T-cell (primary cell): ENCODE measurements at regions not wholly inside any gene's neighbourhood (a gene's known extent, or its start where the extent isn't known, plus 50 kb on each side); places are given as distances from the start of the nearest gene placed in this dataset.
"Not testable (repeated sequence)": the region's sequence is repeated elsewhere in the genome, so short reads cannot be mapped to it uniquely, and the experiment has no call there.

Experiments
- ATAC-seq, 4 experiments: fragments of 200-7000 bp in 3 of 4; fragments of 150-1000 bp in 1 of 4; cut with Tn5 transposase; replicated peaks in 1 of 4; 1 replicate in 3 of 4; 2 replicates in 1 of 4; pipeline ENCODE4 v1.10.0; 2021; ENCODE audit warnings: moderate library complexity in 3 of 4, mild to moderate bottlenecking in 2 of 4, moderate number of reproducible peaks in 1 of 4
- CTCF ChIA-PET, 2 donors: fragments of 300-600 bp; sonication (Branson Sonifier 250); formaldehyde crosslinking; loops; one replicate each; lab custom pipeline; 2022; ENCODE audit warnings: antibody characterized with exemption in 2 of 2; lab: Charles Lee
- POLR2A ChIA-PET, 2 donors: fragments of 300-600 bp; sonication (Branson Sonifier 250); formaldehyde crosslinking; loops; one replicate each; lab custom pipeline; 2022; ENCODE audit warnings: antibody characterized with exemption in 2 of 2; lab: Charles Lee
- DNase-seq, 35 experiments: peaks; one replicate each; pipeline versions ENCODE4 v3.0.0 to v3.0.0-alpha.2; 2013 to 2023
- H3K27ac ChIP-seq: one replicate; pipeline ENCODE4 v1.5.1; 2013; ENCODE audit warnings: low read length
- H3K27me3 ChIP-seq, 2 experiments: replicated peaks in 1 of 2; 1 replicate in 1 of 2; 2 replicates in 1 of 2; pipeline versions ENCODE4 v1.6.1 to v1.7.0; 2013; ENCODE audit warnings: low read length in 1 of 2, mixed read lengths in 1 of 2; ENCODE audit not compliant: control insufficient read depth in 2 of 2, insufficient read depth in 2 of 2; ENCODE audit errors: extremely low read depth in 1 of 2
- H3K36me3 ChIP-seq, 2 donors: 1 replicate in 1 of 2; 2 replicates in 1 of 2; pipeline versions ENCODE4 v1.6.1 to v1.7.0; 2013; ENCODE audit warnings: low read length in 1 of 2; ENCODE audit not compliant: control insufficient read depth in 2 of 2, insufficient read depth in 1 of 2; ENCODE audit errors: extremely low read depth in 1 of 2
- H3K4me1 ChIP-seq, 2 experiments: 1 replicate in 1 of 2; 2 replicates in 1 of 2; pipeline versions ENCODE4 v1.6.1 to v1.7.0; 2013; ENCODE audit warnings: low read length in 2 of 2, mixed read lengths in 1 of 2; ENCODE audit not compliant: insufficient read depth in 2 of 2, control insufficient read depth in 1 of 2; ENCODE audit errors: extremely low read depth in 1 of 2
- H3K4me3 ChIP-seq, 2 donors: 1 replicate in 1 of 2; 2 replicates in 1 of 2; pipeline versions ENCODE4 v1.5.1 to v1.7.0; 2013; ENCODE audit warnings: mild to moderate bottlenecking in 2 of 2, low read length in 1 of 2, moderate library complexity in 1 of 2; ENCODE audit not compliant: control insufficient read depth in 1 of 2; ENCODE audit errors: extremely low read depth in 1 of 2
- H3K9me3 ChIP-seq: 2 replicates; pipeline ENCODE4 v1.7.0; 2013
- H3K27ac Mint-ChIP-seq, 2 donors: one replicate each; pipeline ENCODE4 v1.8.0; 2020 to 2021; ENCODE audit warnings: mild to moderate bottlenecking in 2 of 2, mixed read lengths in 2 of 2
- H3K27me3 Mint-ChIP-seq, 2 donors: one replicate each; pipeline ENCODE4 v1.8.0; 2021 to 2022; ENCODE audit warnings: mixed read lengths in 2 of 2
- H3K36me3 Mint-ChIP-seq: one replicate; pipeline ENCODE4 v1.8.0; 2021; ENCODE audit warnings: mixed read lengths
- H3K4me1 Mint-ChIP-seq, 3 donors: one replicate each; pipeline ENCODE4 v1.8.0; 2020 to 2022; ENCODE audit warnings: mixed read lengths in 3 of 3, mild to moderate bottlenecking in 1 of 3
- H3K4me3 Mint-ChIP-seq, 3 donors: one replicate each; pipeline ENCODE4 v1.8.0; 2020 to 2022; ENCODE audit warnings: mild to moderate bottlenecking in 3 of 3, mixed read lengths in 3 of 3, moderate library complexity in 3 of 3
- H3K9me3 Mint-ChIP-seq, 3 donors: one replicate each; pipeline ENCODE4 v1.8.0; 2020 to 2022; ENCODE audit warnings: mixed read lengths in 3 of 3
- WGBS: methylation state at CpG from one replicate; pipeline ENCODE4 v1.1.5; 2013; ENCODE audit warnings: missing lambda C conversion rate; ENCODE audit not compliant: insufficient coverage; 5-methylcytosine and 5-hydroxymethylcytosine counted together

DNA sequence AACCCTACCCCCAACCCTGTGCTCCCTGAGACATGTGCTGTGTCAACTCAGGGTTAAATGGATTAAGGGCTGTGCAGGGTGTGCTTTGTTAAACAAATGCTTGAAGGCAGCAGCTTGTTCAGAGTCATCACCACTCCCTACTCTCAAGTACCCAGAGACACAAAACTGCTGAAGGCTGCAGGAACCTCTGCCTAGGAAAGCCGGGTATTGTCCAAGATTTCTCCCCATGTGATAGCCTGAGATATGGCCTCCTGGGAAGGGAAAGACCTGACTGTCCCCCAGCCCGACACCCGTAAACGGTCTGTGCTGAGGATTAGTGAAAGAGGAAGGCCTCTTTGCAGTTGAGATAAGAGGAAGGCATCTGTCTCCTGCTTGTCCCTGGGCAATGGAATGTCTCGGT is 83.6 kb upstream of the ALDH3B2 start:
- H3K27ac Mint-ChIP-seq, H3K4me1 Mint-ChIP-seq, POLR2A ChIA-PET, H3K9me3 ChIP-seq, H3K9me3 Mint-ChIP-seq, CTCF ChIA-PET, H3K27ac ChIP-seq, H3K36me3 ChIP-seq, ATAC-seq, H3K4me3 Mint-ChIP-seq, H3K4me1 ChIP-seq, H3K4me3 ChIP-seq, H3K27me3 ChIP-seq, DNase-seq, H3K36me3 Mint-ChIP-seq: not testable (repeated sequence)
- 80% methylated on average over 1 of the region's 5 CpGs for WGBS
- H3K27me3 Mint-ChIP-seq = peaks cover 18% of the 10 kb centered on the region in 2 donors

- H3K4me3 Mint-ChIP-seq, H3K36me3 Mint-ChIP-seq, H3K27me3 Mint-ChIP-seq, H3K27me3 ChIP-seq, H3K27ac Mint-ChIP-seq, H3K9me3 Mint-ChIP-seq, H3K27ac ChIP-seq, H3K9me3 ChIP-seq, ATAC-seq, DNase-seq, POLR2A ChIA-PET, H3K36me3 ChIP-seq, H3K4me1 Mint-ChIP-seq, CTCF ChIA-PET, H3K4me3 ChIP-seq, H3K4me1 ChIP-seq: not testable (repeated sequence)
- 95% methylated on average over 2 of the region's 4 CpGs for WGBS
Measured at GRCh38 chr11:67753820-67754219, 79.4 kb upstream of the ALDH3B2 start.

DNA sequence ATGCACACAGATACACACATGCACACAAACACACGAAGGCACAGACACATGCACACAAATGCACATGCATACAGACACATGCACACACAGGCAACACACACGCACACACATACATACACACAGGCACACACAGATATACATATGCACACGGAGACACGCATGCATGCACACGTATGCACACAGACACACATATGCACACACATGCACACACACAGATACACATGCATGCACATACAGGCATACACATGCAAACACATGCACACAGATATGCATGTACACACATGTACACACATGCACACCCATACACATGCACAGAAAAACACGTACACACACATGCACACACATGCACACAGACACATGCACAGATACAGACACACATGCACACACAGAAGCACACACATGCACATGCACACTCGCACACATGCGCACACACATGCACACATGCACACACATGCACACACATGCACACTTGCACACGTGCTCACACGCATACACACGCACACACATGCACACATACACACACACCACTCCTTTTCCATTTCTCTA is 70.8 kb upstream of the ALDH3B2 start:
- H3K4me1 ChIP-seq = no peaks in the 10 kb centered on the region
- H3K4me3 ChIP-seq = no peak overlapping the region
- Mint-ChIP-seq H3K36me3 (no peaks in the 10 kb centered on the region), H3K4me3 (no peak overlapping the region), H3K9me3 (no peaks in the 10 kb centered on the region), H3K4me1 (no peaks in the 10 kb centered on the region), H3K27me3 (peaks cover 4 to 5% of the 10 kb centered on the region in 2 donors), H3K27ac (no peak overlapping the region)
- no peak overlapping the region for H3K27ac ChIP-seq
- no peak for DNase-seq
- peaks cover 0 to 7% of the 10 kb centered on the region in 2 experiments for H3K27me3 ChIP-seq
- WGBS = 88% methylated on average over 8 of the region's 11 CpGs
- H3K36me3 ChIP-seq = no peaks in the 10 kb centered on the region
- ChIA-PET POLR2A (no interaction called here), CTCF (no interaction called here)
- H3K9me3 ChIP-seq = no peaks in the 10 kb centered on the region
- ATAC-seq = no peak

- H3K36me3 Mint-ChIP-seq, H3K36me3 ChIP-seq, H3K4me3 Mint-ChIP-seq, ATAC-seq, H3K27me3 Mint-ChIP-seq, H3K27me3 ChIP-seq, H3K27ac Mint-ChIP-seq, H3K4me1 Mint-ChIP-seq, H3K27ac ChIP-seq, H3K9me3 ChIP-seq, H3K9me3 Mint-ChIP-seq, H3K4me3 ChIP-seq, POLR2A ChIA-PET, H3K4me1 ChIP-seq, CTCF ChIA-PET, DNase-seq: not testable (repeated sequence)
- 88% methylated on average over 5 of the region's 9 CpGs for WGBS
Measured at GRCh38 chr11:67744231-67744630, 69.8 kb upstream of the ALDH3B2 start.

DNA sequence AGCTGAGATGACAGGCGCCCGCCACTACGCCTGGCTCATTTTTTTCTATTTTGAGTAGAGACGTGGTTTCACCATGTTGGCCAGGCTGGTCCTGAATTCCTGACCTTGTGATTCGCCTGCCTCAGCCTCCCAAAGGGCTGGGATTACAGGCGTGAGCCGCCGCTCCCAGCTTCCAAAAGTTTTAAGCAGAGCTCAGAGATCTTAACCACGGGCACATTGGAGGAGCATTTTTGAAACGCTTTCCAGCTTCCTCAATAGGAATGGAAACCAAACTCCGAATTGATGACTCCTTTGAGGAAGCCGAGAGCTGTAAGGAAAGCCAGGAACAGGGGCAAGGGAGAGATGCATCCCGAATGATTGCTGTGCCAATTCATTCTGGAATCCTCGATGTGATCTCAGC is 63.8 kb upstream of the ALDH3B2 start:
- H3K27me3 Mint-ChIP-seq = peaks cover 26 to 30% of the 10 kb centered on the region in 2 donors
- H3K9me3 Mint-ChIP-seq, CTCF ChIA-PET, H3K36me3 ChIP-seq, H3K9me3 ChIP-seq, POLR2A ChIA-PET, H3K27me3 ChIP-seq, H3K27ac ChIP-seq, H3K4me3 ChIP-seq, H3K4me3 Mint-ChIP-seq, H3K4me1 ChIP-seq, ATAC-seq, H3K27ac Mint-ChIP-seq, H3K4me1 Mint-ChIP-seq, DNase-seq, H3K36me3 Mint-ChIP-seq: not testable (repeated sequence)
- 77% methylated on average over 4 of the region's 14 CpGs for WGBS

- H3K27ac Mint-ChIP-seq, H3K4me1 Mint-ChIP-seq, H3K4me3 ChIP-seq, H3K9me3 Mint-ChIP-seq, H3K9me3 ChIP-seq, H3K4me3 Mint-ChIP-seq, H3K4me1 ChIP-seq, CTCF ChIA-PET, H3K27ac ChIP-seq, DNase-seq, H3K27me3 ChIP-seq, POLR2A ChIA-PET, H3K36me3 Mint-ChIP-seq, ATAC-seq, H3K36me3 ChIP-seq: not testable (repeated sequence)
- peaks cover 32 to 34% of the 10 kb centered on the region in 2 donors for H3K27me3 Mint-ChIP-seq
- no CpG with 5 or more reads among the region's 9 CpGs for WGBS
Measured at GRCh38 chr11:67737562-67738080, 63.2 kb upstream of the ALDH3B2 start.
